DOHH2 (cell line): ENCODE measurements at regions not wholly inside any gene's neighbourhood (a gene's known extent, or its start where the extent isn't known, plus 50 kb on each side); places are given as distances from the start of the nearest gene placed in this dataset.
"Not testable (repeated sequence)": the region's sequence is repeated elsewhere in the genome, so short reads cannot be mapped to it uniquely, and the experiment has no call there.

Source experiments
- H3F3A ChIP-seq: fragments of 200-600 bp; sonication (generic), shearing (Covaris generic); 2 replicates; pipeline ENCODE4 v1.6.0; 2016; ENCODE audit warnings: antibody characterized with exemption, mild to moderate bottlenecking; ENCODE audit not compliant: control insufficient read depth, insufficient read depth
- H3K27ac ChIP-seq: fragments of 200-600 bp; sonication (generic); 2 replicates; pipeline ENCODE4 v1.5.1; 2014; ENCODE audit warnings: low read depth, mild to moderate bottlenecking, low read length, moderate library complexity
- H3K27me3 ChIP-seq: fragments of 200-600 bp; sonication (generic); 2 replicates; pipeline ENCODE4 v1.6.1; 2014; ENCODE audit warnings: mild to moderate bottlenecking, low read length, mixed read lengths; ENCODE audit not compliant: control insufficient read depth
- H3K36me3 ChIP-seq: fragments of 200-600 bp; sonication (generic); 2 replicates; pipeline ENCODE4 v1.6.1; 2014; ENCODE audit warnings: mild to moderate bottlenecking, low read length, moderate library complexity, mixed read lengths; ENCODE audit not compliant: control insufficient read depth
- H3K4me1 ChIP-seq: fragments of 200-600 bp; sonication (generic); 2 replicates; pipeline ENCODE4 v1.6.1; 2014; ENCODE audit warnings: mild to moderate bottlenecking, low read length, mixed read lengths; ENCODE audit not compliant: control insufficient read depth
- H3K4me2 ChIP-seq: fragments of 200-600 bp; sonication (generic); 2 replicates; pipeline ENCODE4 v1.6.0; 2014; ENCODE audit warnings: mild to moderate bottlenecking, low read length, moderate library complexity
- H3K4me3 ChIP-seq: fragments of 200-600 bp; sonication (generic); 2 replicates; pipeline ENCODE4 v1.5.1; 2014; ENCODE audit warnings: mild to moderate bottlenecking, low read length, mixed read lengths
- H3K79me2 ChIP-seq: fragments of 200-600 bp; sonication (generic); 2 replicates; pipeline ENCODE4 v1.6.1; 2014; ENCODE audit warnings: mild to moderate bottlenecking, low read length, mixed read lengths; ENCODE audit not compliant: control insufficient read depth
- H3K9me2 ChIP-seq: fragments of 200-600 bp; sonication (generic); replicated peaks from 2 replicates; pipeline ENCODE4 v1.6.1; 2014; ENCODE audit warnings: mild to moderate bottlenecking, low read length, mixed read lengths; ENCODE audit not compliant: control insufficient read depth
- H3K9me3 ChIP-seq: fragments of 200-600 bp; sonication (generic); 2 replicates; pipeline ENCODE4 v1.6.1; 2014; ENCODE audit warnings: antibody characterized with exemption, low read length, mixed read lengths; ENCODE audit not compliant: control insufficient read depth, insufficient read depth
- H4K20me1 ChIP-seq: fragments of 200-600 bp; sonication (generic); 2 replicates; pipeline ENCODE4 v1.6.0; 2014; ENCODE audit warnings: low read depth, mild to moderate bottlenecking, antibody characterized with exemption, low read length, moderate library complexity; ENCODE audit not compliant: control insufficient read depth, insufficient read depth
- EZH2phosphoT487 ChIP-seq: fragments of 200-600 bp; sonication (generic); IDR thresholded peaks from 2 replicates; pipeline ENCODE4 v1.6.1; 2017; ENCODE audit warnings: borderline replicate concordance, mild to moderate bottlenecking, antibody characterized with exemption, low read length, moderate library complexity, mixed read lengths
- TF ChIP-seq, protein P1 (sequence below): fragments of 200-600 bp; sonication (generic); IDR thresholded peaks from one replicate; pipeline ENCODE4 v1.5.1; 2014; ENCODE audit warnings: antibody characterized with exemption, mild to moderate bottlenecking, low read depth, low read length; ENCODE audit not compliant: poor library complexity, severe bottlenecking

DNA sequence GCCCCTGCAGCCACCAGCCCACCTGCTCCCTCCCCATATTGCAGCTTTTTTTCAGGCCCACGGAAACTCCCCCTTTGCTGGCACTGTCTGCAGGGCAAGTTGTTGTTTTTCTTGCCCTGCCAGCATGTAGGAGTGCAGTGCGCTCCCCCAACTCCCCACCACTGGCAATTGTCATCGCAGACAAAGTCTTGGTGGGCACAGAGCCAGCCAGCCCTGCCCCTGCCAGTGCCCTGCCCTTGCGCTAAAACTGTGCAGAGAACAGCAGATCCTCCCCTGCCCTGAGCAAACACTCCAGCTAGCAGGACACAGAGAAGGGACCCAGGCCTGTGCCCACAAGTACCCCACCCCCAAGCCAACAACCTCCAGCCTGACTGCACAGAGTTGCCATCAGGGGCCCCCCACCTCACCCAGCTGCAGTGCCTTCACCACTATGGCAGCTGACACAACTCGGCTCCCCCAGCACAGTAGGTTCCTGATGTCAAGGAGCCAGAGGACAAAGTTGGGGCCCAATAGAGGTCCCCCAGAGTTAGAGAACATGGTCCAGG lies 158.1 kb upstream of the ARHGAP42 start:
- TF ChIP-seq EZH2phosphoT487 = no peak
- TF ChIP-seq, protein P1, sequence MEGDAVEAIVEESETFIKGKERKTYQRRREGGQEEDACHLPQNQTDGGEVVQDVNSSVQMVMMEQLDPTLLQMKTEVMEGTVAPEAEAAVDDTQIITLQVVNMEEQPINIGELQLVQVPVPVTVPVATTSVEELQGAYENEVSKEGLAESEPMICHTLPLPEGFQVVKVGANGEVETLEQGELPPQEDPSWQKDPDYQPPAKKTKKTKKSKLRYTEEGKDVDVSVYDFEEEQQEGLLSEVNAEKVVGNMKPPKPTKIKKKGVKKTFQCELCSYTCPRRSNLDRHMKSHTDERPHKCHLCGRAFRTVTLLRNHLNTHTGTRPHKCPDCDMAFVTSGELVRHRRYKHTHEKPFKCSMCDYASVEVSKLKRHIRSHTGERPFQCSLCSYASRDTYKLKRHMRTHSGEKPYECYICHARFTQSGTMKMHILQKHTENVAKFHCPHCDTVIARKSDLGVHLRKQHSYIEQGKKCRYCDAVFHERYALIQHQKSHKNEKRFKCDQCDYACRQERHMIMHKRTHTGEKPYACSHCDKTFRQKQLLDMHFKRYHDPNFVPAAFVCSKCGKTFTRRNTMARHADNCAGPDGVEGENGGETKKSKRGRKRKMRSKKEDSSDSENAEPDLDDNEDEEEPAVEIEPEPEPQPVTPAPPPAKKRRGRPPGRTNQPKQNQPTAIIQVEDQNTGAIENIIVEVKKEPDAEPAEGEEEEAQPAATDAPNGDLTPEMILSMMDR = no peak
- Histone ChIP-seq H3K9me2 (no peaks in the 10 kb centered on the region), H3K9me3 (no peaks in the 10 kb centered on the region), H3K27me3 (no peaks in the 10 kb centered on the region), H3K79me2 (no peaks in the 10 kb centered on the region), H3K4me3 (no peak overlapping the region), H3K36me3 (no peaks in the 10 kb centered on the region), H3K27ac (no peak overlapping the region), H3K4me1 (no peaks in the 10 kb centered on the region), H3K4me2 (no peak overlapping the region), H4K20me1 (no peaks in the 10 kb centered on the region), H3F3A (no peaks in the 10 kb centered on the region)

DNA sequence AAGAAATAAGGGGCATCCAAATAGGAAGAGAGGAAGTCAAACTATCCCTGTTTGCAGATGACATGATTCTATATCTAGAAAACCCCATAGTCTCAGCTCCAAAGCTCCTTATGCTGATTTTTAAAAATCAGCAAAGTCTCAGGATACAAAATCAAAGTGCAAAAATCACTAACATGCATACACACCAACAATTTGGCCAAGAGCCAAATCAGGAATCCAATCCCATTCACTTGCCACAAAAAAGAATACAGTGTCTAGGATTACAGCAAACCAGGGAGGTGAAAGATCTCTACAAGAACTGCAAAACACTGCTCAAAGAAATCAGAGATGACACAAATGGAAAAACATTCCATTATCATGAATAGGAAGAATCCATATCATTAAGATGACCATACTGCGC lies 155.8 kb upstream of the ARHGAP42 start:
- H3K4me1 ChIP-seq = not testable (repeated sequence)

DNA sequence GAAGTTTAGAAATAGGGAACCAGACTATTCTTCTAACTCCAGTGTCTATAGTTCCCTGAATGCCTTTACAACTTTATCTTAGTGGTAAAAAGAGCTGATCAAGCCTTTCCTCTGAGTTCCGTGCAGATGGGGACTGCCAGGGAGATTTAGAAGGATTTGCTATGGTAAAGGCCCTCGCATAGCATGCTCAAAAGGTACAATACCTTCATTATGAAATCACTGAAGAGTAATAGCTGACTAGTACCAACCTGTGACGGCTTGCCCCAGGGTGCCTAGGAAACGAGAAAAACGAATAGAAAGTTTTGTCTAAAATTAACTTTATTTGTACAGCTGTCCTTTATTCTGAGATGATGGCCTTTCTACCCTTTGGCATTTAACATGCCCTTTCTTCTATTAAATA lies 150.1 kb upstream of the ARHGAP42 start:
- Histone ChIP-seq H3K27ac (no peak overlapping the region), H3K4me1 (no peaks in the 10 kb centered on the region), H3K27me3 (no peaks in the 10 kb centered on the region), H3K79me2 (no peaks in the 10 kb centered on the region), H3F3A (no peaks in the 10 kb centered on the region), H3K9me3 (no peaks in the 10 kb centered on the region), H4K20me1 (no peaks in the 10 kb centered on the region), H3K9me2 (no peaks in the 10 kb centered on the region), H3K36me3 (no peaks in the 10 kb centered on the region), H3K4me3 (no peak overlapping the region), H3K4me2 (no peak overlapping the region)
- no peak for TF ChIP-seq EZH2phosphoT487
- TF ChIP-seq, protein P1 = no peak

More for the DNA sequence above, 155.8 kb upstream of the ARHGAP42 start:
- H3K4me2 ChIP-seq, H3K9me2 ChIP-seq, H3K79me2 ChIP-seq, H3K4me3 ChIP-seq, H3F3A ChIP-seq, H3K27ac ChIP-seq, H3K27me3 ChIP-seq, H3K9me3 ChIP-seq, H3K36me3 ChIP-seq, H4K20me1 ChIP-seq: not testable (repeated sequence)

DNA sequence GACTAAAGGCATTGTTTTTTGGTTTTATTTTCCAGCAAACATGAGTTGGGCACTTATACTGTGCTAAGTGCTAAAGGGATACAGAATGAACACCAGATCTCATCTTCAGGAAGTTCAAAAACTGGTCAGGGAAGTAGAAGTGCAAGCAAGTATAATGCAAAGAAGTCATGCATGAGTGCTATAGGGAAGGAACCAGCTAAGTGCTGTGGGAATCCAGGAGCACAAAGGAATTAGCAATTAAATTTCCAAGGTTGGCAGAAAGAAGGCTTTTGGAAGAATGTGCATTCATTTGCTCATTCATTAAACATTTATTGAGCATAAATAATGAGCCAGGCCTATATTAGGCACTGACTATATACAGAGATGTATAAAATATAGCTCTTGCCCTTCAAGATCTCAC lies 143.7 kb upstream of the ARHGAP42 start:
- no peak overlapping the region for H3K4me3 ChIP-seq
- H3K4me1 ChIP-seq = no peaks in the 10 kb centered on the region
- H3K36me3 ChIP-seq = no peaks in the 10 kb centered on the region
- no peaks in the 10 kb centered on the region for H3K9me3 ChIP-seq
- H4K20me1 ChIP-seq = no peaks in the 10 kb centered on the region
- H3F3A ChIP-seq = no peaks in the 10 kb centered on the region
- H3K27ac ChIP-seq = no peak overlapping the region
- no peaks in the 10 kb centered on the region for H3K79me2 ChIP-seq
- no peak for TF ChIP-seq EZH2phosphoT487
- TF ChIP-seq, protein P1 = no peak
- H3K4me2 ChIP-seq = no peak overlapping the region
- no peaks in the 10 kb centered on the region for H3K27me3 ChIP-seq
- no peaks in the 10 kb centered on the region for H3K9me2 ChIP-seq
